Stimulated activated CD8-positive, alpha-beta memory T cell treated with anti-CD3 and anti-CD28 coated beads, Interleukin-12 subunit alpha, Interleukin-12 subunit beta, amount 100 ng/mL, for 1 hour (primary cell): ENCODE measurements at regions not wholly inside any gene's neighbourhood (a gene's known extent, or its start where the extent isn't known, plus 50 kb on each side); places are given as distances from the start of the nearest gene placed in this dataset.
"Not testable (repeated sequence)": the region's sequence is repeated elsewhere in the genome, so short reads cannot be mapped to it uniquely, and the experiment has no call there.

Experiments
- DNase-seq: peaks from one replicate; pipeline ENCODE4 v3.0.0-alpha.2; 2020; ENCODE audit warnings: low read depth

DNA sequence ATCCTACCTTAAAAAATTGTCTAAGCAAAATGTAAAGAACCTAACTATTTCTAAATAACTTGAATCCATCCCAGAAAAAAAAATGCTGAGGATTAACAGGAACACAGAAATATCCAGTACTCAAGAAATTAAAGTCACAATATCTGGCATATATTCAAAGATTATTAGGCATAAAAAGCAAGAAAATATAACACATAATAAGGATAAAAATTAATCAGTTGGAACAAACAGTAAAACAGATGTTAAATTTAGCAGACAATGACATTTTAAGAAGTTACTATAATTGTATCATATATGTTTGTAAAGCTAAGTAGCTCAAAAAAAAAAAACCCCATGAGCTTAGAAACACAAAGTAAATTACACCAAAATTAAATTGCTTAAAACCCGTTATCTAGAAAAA is 427.4 kb upstream of the GYPC start:
- no peak for DNase-seq

DNA sequence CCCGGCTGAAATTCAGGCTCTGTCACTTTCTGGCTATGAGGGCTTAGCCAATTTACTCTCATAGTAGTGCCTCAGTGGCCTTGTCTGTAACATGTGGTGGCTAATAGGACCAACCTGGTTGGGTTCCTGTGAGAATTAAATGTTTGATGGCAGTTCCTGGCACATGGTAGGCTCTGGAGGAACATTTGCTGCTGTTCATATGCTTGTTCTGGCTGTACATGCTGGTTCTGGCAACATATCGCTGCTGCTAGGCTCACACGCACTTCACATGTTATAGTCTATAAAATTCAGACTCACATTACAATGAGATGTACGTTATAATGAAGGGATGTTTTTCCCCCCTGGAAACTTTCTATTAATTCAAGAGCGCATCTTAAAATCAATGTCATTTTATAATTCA is 417.7 kb upstream of the GYPC start:
- DNase-seq: no peak

DNA sequence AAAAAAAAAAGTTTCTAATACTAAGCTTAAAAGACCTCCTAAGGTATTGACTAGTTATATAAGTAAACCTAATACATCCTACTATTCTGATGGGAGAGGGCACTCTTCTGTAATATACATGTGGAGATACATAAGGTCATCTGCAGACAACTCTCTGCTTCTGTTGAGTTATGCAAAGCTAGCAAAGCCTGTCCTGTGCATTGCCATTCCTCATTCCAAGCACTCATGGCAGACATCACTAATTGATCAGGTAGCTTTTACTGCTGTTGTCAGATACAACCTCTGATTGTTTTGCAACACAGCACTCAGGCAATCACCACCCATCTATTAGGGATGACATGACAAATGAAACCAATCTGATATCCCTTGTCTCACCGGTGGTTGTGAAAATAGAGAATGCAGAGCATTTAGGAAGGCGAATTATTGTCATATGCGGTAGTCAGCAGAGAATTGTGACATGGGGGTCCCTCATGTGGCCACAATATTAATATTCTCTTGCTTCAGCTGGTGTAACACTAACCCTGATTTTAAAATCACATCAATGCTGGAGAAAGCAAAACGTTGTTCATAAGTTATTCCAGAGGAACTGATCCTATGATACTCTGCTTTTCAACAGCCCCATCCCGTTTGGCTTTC is 416.5 kb upstream of the GYPC start:
- no peak for DNase-seq

DNA sequence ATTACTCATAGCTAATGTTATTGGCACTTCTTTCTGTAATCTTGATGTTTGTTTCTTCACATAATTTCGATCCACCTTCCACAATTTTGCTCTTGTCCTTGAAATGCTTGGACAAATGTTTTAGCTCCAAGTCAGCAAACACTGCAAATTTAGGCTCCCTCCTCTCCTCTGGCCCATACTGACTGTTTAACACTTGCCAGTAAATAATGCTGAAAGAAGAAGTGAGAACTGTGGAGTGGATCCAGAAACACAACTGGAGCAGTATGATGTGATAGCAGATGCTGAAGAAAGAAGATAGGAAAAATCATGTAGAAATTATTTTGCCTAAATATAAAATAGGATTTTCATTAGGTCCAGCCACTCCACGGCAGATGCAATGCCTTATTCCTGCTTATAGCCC is 415.0 kb upstream of the GYPC start:
- DNase-seq: no peak

DNA sequence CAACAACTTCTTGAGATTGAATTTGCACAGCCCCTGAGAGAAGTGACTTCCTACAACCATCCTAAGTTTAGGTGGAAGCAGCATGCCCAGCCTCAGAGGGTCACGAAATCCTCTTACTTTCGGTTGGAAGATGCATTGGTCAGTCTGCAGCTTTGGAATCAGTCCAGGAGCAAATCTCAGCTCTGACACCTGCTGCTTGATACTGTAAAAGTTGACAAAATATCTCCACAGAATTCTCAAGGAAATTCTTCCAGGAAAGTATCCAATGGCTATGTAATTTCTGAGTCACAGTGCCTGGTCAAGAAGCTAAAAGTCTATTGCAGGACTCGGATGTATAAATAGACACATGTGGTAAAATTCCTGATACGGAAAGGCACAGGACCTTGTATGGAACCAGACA is 414.5 kb upstream of the GYPC start:
- no peak for DNase-seq

DNA sequence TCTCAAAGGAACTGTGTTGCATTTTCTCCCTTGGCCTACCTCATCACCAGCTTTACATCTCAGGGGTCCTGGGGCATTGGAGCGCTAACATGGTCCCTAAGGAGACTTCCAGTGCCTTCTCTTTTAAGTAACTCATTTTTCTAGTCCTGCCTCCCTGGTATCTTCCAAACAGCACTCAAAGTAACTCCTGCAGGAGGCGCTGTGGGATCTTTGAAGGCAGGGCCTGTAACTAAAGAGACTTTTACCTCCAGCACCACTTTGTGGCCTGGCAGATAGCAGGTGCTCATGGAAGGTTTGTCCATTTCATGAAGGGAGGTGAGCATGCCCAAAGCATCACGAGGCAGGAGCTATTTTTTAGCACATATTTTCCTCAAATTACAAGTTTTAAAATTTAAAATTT is 411.0 kb upstream of the GYPC start:
- DNase-seq: no peak

DNA sequence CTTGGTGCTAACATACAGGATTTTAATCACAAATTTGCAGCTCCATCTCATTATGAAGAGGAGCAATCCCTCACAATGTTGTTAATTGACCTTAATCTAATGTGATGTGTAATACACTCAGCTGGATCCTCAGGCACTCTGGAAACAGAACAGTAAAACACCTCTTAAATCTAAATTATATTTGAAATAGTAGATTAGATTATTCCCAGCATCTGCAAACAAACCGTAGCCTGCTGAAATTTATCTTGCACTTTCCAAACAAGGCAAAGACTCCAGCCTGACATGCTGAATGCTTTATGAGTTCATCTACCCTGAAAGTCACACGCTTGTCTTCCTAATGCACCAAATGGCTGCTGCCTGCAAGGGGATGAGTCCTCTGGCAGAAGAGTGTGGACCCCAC is 402.3 kb upstream of the GYPC start:
- DNase-seq: no peak

DNA sequence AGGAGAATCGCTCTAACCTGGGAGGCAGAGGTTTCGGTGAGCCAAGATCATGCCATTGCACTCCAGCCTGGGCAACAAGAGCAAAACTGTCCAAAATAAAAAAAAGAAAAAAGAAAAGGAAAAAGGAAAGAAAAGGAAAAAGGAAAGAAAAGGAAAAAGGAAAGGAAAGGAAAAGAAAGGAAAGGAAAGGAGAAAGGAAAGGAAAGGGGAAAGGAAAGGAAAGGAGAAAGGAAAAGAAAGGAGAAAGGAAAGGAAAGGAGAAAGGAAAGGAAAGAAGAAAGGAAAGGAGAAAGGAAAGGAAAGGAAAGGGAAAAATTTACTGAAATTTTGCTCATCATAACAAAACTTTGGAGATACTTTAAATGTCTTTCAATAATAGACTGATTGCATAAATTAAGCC is 391.3 kb upstream of the GYPC start:
- DNase-seq: no peak

DNA sequence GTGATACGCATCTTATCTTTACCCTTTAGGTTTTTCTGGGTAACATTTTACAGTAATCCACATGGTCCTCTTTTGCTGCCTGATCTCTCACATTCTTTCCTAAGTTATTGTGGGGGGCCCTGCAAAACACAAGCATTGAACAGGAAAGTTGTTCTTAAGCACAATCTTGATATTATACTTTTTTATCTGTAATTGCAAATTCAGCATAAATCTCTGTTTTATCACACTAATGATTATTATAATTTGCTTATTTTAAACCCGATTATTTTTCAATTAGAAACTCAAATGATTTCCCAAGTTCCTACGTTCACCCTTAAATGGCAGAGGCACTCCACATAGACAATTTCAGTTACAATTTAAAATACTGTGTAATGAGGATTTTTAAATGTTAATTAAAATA is 386.0 kb upstream of the GYPC start:
- no peak for DNase-seq

DNA sequence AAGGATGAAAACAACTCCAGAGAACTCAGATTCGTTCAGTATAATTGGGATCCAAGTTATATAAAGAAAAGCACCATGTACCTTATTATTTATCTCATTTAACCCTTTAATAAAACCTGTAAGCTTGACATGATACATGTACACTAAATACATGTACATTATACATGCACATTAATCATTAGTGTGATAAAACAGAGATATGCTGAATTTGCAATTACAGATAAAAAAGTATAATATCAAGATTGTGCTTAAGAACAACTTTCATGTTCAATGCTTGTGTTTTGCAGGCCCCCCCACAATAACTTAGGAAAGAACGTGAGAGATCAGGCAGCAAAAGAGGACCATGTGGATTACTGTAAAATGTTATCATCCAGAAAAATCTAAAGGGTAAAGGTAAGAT is 385.4 kb upstream of the GYPC start:
- DNase-seq: no peak

DNA sequence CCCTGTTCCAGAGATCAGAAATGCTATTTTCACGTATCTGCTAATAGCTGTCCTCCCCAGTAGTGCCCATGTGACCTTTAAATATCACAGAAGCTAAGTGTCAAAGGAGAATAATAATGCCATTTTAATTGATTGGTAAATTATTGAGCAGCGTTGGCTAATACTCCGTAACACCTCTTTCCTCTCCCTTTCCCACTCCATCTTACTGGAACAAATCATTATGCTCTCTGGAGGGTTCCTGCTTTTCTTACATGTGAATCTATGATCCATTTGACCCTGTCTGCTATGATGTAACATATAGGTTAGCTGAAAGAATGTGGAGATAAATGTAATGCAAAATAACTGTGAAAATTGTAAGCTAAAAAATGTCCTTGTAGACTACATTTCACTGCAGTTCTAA is 383.6 kb upstream of the GYPC start:
- DNase-seq: no peak

DNA sequence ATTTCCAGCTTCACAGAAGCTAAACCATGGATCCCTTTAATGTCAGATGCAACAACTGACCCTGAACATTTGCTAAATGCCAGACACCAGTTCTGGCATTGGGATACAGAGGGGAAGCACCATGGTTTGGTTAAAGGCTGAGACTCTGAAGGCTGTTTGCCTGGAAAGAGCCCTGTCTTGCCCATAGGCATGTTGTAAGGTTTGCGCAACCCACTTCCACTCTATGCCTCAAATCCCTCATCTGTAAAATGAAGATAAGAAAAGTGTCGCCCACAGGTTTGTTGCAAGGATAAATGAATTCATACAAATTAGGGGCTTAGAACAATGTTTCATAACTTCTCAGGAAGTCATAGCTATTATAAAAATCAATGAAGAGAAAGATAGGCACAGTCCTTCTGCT is 380.9 kb upstream of the GYPC start:
- DNase-seq: no peak

DNA sequence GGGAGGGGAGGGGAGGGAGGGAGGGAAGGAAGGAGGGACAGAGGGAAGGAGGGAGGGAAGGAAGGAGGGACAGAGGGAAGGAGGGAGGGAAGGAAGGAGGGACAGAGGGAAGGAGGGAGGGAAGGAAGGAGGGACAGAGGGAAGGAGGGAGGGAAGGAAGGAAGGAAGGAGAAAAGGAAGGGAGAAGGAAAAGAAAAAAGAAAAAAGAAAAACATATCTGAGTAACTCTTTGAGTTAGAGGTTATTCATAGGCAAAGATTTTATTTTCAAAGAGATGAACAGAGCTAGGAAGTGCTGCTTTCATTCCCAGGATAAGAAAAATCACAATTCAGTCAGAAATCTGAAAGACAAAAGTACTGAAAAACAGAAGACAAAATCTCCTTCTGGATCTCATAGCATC is 379.7 kb upstream of the GYPC start:
- not testable (repeated sequence) for DNase-seq

DNA sequence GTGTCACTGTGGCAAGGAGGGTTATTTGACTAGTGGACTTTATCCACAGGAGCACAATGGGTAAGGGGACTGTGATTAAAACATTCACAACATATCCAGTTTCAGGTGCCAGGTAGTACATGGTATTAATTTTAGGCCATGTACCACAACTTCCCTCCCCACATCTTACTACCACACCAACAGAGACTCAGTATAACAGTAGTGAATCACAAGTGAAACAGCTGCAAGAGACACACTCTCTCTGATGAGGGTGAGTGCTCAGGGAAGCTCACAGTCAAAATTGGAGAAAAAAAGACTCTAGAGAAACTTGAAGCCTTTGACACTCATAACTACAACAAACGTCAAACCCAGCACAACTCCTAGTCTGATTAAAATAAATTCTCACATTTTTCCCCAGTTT is 367.6 kb upstream of the GYPC start:
- no peak for DNase-seq

DNA sequence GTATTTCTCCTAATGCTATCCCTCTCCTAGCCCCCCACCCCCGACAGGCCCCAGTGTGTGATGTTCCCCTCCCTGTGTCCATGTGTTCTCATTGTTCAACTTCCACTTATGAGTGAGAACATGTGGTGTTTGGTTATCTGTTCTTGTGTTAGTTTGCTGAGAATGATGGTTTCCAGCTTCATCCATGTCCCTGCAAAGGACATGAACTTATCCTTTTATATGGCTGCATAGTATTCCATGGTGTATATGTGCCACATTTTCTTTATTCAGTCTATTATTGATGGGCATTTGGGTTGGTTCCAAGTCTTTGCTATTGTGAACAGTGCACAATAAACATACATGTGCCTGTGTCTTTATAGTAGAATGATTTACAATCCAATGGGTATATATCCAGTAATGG is 362.0 kb upstream of the GYPC start:
- DNase-seq: not testable (repeated sequence)

DNA sequence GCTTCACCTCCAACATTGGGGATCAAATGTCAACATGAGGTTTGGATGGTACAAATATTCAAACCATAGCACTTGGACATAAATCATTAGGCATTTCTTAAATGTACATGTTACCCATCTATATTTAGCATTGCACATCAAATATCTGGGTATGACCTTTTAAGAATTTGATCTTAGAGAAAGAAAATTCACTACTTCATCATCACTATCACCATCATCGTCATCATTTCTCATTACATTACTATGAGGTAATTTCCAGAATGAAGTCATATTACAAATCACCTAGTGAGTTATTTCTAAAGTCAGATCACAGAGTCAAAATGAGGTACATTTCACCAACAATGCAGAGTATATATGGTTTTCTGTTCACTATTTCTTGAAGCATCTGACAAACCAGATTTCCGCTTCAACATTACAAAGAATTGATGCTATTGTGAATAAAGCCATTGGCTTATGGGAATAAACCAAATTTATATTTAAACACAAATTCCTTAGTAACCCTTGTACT is 356.4 kb upstream of the GYPC start:
- no peak for DNase-seq

DNA sequence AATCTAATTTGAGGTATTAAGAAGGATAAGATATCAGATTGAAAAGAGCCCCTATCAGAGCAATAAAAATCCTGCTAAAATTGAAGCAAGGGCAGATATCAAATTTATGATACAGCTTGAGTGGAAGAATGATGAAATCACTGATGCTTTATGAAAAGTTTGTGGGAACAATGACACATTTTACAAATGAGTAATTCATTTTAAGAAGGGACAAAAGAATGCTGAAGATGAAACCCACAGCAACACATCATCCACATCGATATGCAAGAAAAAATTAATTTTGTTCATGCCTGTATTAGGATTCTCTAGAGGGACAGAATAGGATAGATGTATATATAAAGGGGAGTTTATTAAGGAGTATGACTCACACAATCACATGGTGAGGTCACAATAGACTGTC is 355.6 kb upstream of the GYPC start:
- no peak for DNase-seq

DNA sequence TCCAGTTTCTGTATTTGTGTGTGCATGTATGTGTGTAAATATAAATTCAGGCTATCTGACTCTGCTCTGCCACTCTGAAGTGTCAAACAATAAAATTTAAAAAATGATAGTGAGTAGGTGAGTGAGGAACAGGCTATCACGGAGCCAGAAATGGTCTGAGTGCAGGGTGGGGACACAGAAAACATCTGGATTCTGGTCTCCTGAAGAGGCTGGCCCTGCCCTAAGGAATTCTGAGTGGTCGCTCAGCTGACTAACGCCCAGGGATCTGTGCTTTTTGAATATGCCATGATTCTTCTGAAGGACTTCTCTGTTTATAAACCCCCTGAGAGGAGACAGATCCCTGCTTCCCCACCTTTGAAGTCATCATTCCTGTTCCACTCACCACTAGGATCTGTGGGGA is 353.9 kb upstream of the GYPC start:
- no peak for DNase-seq

DNA sequence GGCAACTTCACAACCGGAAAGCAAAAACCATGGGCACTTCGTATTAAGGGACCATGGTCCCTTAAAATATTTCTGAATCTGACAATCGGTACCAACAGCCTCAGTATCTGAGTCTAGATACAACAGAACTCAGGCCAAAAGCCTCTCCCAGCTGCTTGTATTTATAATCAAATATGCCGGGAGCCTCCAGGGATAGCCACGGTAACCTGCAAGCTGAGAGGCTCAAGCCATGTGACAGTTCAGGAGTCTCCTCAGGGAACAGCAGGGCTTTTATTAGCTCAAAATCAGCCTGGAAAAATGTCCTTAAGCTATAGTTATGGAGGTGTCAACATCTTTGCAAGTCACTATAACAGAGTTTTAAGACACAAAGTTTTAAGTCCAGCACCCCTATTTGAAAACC is 352.8 kb upstream of the GYPC start:
- DNase-seq: no peak

DNA sequence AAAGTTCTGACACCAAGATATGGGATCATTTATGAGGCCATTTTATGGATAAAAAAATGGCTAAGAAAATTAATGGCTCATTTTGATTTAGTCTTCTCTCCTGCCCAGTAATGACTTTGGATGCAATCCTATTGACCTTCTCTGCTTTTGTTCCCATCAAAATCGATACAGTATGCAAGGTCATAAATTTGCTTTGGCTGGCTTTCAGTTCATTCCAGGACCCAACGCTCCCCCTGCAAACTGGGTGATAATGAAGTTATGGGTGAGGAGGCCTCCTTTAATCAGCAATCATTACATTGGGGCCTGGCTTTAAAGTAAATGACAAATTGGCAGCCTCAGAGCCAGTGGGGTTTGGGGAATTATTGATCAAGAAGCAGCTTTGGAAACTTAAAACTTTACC is 351.8 kb upstream of the GYPC start:
- no peak for DNase-seq

DNA sequence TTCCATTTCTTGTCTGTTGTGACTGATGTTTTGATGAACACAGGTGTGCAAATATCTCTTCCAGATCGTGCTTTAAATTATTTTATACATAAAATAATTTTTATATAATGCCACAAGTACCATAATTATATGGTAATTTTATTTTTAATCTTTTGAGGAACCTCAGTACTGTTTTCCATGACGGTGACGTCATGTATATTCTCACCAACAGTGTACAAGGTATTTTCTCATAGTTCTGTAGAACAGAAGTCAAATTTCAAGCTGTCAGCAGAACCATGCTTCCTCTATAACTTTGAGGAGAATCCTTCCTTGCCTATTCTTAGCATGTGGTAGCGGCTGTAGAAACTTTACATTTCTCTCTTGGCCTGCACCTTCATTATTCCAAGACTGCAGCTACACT is 349.4 kb upstream of the GYPC start:
- DNase-seq: no peak

DNA sequence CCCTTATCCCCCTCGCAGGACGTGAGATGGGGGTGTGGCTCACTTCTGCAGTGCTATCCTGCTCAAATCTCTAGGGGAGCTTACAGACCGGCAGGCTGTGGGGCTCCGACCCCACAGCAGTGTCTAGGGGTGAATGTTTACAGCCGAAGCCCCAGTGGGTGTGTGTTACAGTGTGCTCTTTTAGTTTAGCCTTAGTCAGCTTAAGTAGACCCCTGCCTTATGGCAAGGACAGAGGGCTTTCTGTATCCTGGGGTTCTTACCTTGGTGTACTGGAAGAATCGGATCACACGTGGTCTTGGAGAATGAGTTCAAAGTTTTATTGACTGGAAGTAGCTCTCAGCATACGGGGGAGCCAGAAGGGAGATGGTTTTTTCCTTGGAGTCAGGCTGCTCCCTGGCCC is 348.2 kb upstream of the GYPC start:
- DNase-seq: no peak

DNA sequence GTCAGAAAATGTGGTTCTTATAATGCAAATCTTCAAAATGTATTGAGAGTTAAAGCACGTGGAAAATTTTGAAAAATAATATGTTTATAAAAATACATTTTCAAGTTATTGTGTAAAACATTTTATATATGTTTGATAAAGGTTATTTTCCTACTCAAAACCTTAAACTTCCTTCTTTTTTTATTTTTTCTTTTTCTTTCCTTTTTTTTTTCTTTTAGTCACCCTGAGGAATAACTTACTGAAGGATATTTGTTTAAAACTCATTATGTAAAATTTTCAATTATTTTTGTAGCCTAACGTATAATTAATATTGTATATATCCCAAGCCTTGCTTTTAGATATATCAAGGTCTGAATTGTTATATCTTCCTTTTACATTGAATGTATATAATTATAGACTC is 346.8 kb upstream of the GYPC start:
- no peak for DNase-seq

DNA sequence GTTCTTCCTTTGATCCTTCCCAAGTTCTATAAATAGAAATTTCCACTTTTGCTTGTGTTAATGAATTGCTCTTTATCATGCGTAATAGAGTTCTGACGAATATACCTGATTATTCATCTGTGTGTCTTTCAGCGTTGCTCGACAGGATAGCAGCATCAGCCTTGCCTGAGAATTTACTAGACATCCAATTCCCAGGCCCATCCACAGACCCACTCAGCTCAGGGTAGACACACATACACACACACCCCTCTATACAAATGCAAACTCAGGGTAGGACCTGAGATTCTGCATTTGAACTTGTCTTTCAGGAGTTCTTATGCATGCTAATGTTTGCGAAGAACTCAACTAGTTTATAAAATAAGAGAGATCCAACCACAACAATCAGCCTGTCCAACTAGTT is 343.4 kb upstream of the GYPC start:
- DNase-seq: no peak

DNA sequence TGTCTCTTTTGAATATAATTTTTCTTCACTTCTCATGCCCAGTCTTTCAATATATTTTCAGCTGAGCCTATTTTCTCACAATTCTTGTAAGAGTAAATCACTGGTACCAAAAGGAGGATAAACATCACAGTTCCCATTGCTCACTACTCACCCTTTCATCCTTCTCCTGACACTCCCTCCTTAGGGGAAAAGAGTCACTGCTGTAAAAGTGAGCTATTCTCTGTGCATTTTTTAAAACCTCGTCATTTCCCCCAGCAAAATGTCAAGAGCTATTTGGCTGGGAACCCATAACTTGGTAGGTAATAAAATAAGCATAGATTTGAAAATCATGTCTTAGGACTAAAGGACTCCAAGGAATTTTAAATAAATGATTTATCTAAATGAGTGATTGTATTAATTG is 340.1 kb upstream of the GYPC start:
- no peak for DNase-seq
